ENCODE measurements at regions not wholly inside any gene's neighbourhood (a gene's known extent, or its start where the extent isn't known, plus 50 kb on each side); places are given as distances from the start of the nearest gene placed in this dataset.
"Not testable (repeated sequence)": the region's sequence is repeated elsewhere in the genome, so short reads cannot be mapped to it uniquely, and the experiment has no call there.

DNA sequence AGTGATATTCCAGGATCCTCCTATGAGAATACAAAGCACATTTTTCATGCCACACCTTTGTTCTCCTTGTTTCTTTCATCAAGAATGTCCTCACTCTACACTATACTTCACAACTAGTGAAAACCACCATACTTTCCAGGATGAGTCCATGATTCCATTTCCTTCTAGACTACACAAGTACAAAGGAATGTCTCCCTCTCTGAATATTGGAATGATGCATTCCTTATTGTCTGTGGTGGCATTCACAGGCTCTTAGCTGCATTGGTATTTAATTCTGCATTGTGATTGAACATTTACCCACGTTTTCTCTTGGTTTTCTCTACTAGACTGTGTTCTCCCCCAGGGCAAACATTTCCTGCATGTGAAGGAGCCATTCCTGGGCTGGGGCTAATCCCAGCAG is 217.5 kb downstream of the RAP2B start:
- Histone ChIP-seq H3K9me3 (ENCODE audit: insufficient read depth, low read depth, low read length) (no peaks in the 10 kb centered on the region), H3K4me3 (ENCODE audit: low read length) (no peak overlapping the region), H3K27me3 (ENCODE audit: insufficient read depth, low read length) (no peaks in the 10 kb centered on the region), H3K4me1 (ENCODE audit: insufficient read depth, low read length) (no peaks in the 10 kb centered on the region), H3K36me3 (ENCODE audit: insufficient read depth, low read length) (no peaks in the 10 kb centered on the region), H3K9ac (ENCODE audit: low read depth, low read length) (no peak overlapping the region), H3K27ac (ENCODE audit: low read depth, low read length) (no peak overlapping the region)
- 82% methylated on average over 1 of the region's 1 CpG for WGBS

DNA sequence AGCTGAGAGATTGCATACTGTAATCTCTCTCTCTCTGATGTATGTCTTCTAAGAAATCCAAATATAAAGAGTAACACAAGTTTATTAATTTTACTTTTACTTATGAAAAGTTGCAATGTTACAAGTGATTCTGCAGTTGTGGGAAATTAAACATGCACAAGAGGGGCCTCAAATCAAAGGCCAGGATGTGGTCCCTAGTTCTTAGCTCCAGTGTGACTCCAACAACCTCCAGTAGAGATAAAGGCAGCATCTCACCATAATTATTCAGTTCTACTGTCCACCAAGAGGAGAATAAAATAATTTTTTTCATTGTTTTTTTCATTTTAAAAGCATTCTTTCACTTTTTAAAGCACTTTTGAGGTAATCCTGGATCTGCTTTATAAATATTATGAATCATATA is 223.3 kb downstream of the RAP2B start:
- Histone ChIP-seq H3K4me1 (ENCODE audit: insufficient read depth, low read length) (no peaks in the 10 kb centered on the region), H3K27ac (ENCODE audit: low read depth, low read length) (no peak overlapping the region), H3K9me3 (ENCODE audit: insufficient read depth, low read depth, low read length) (no peaks in the 10 kb centered on the region), H3K36me3 (ENCODE audit: insufficient read depth, low read length) (no peaks in the 10 kb centered on the region), H3K4me3 (ENCODE audit: low read length) (no peak overlapping the region), H3K9ac (ENCODE audit: low read depth, low read length) (no peak overlapping the region), H3K27me3 (ENCODE audit: insufficient read depth, low read length) (no peaks in the 10 kb centered on the region)

DNA sequence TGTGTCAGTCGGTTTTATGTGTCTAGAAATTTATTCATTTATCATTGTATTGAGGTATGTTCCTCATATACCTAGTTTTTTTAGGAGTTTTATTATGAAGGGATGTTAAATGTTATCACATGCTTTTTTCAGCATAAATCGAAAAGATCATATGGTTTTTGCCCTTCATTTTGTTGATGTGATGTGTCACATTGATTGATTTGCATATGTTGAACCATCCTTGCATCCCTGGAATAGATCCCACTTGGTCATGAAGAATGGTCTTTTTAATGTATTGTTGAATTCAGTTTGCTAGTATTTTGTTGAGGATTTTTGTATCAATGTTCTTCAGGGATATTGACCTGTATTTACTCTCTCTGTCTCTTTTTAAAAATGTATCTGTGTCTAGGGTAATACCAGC is 230.3 kb downstream of the RAP2B start:
- H3K27me3 ChIP-seq (ENCODE audit: insufficient read depth, low read length) = no peaks in the 10 kb centered on the region
- peaks cover 2% of the 10 kb centered on the region; the same call in 1 of the 2 replicates for H3K4me1 ChIP-seq (ENCODE audit: insufficient read depth, low read length)
- H3K9ac ChIP-seq (ENCODE audit: low read depth, low read length) = no peak overlapping the region
- no peak overlapping the region for H3K27ac ChIP-seq (ENCODE audit: low read depth, low read length)
- peaks cover 10% of the 10 kb centered on the region; the same call in 1 of the 2 replicates for H3K9me3 ChIP-seq (ENCODE audit: insufficient read depth, low read depth, low read length)
- H3K4me3 ChIP-seq (ENCODE audit: low read length) = no peak overlapping the region
- H3K36me3 ChIP-seq (ENCODE audit: insufficient read depth, low read length) = no peaks in the 10 kb centered on the region
- WGBS = 98% methylated on average over 2 of the region's 2 CpGs

DNA sequence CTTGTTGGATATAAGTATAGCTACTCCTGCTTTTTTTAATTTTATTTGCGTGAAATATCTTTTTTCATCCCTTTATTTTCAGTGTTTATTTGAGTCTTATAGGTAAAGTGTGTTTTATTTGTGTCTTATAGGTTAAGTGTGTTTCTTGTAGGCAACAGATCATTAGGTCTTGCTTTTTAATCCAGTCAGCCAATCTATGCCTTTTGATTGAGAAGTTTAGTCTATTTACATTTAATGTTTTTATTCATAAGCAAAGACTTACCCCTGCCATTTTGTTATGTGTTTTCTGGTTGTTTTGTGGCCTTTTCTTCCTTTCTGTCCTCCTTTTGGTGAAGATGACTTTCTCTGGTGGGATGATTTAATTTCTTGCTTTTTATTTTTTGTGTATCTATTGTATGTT is 232.0 kb downstream of the RAP2B start:
- Histone ChIP-seq H3K27me3 (ENCODE audit: insufficient read depth, low read length) (no peaks in the 10 kb centered on the region), H3K4me3 (ENCODE audit: low read length) (no peak overlapping the region), H3K4me1 (ENCODE audit: insufficient read depth, low read length) (peaks cover 4% of the 10 kb centered on the region; the same call in 1 of the 2 replicates), H3K9ac (ENCODE audit: low read depth, low read length) (no peak overlapping the region), H3K27ac (ENCODE audit: low read depth, low read length) (no peak overlapping the region), H3K36me3 (ENCODE audit: insufficient read depth, low read length) (no peaks in the 10 kb centered on the region), H3K9me3 (ENCODE audit: insufficient read depth, low read depth, low read length) (peaks cover 10% of the 10 kb centered on the region; the same call in 1 of the 2 replicates)
- WGBS = no CpG with 5 or more reads among the region's 1 CpG

DNA sequence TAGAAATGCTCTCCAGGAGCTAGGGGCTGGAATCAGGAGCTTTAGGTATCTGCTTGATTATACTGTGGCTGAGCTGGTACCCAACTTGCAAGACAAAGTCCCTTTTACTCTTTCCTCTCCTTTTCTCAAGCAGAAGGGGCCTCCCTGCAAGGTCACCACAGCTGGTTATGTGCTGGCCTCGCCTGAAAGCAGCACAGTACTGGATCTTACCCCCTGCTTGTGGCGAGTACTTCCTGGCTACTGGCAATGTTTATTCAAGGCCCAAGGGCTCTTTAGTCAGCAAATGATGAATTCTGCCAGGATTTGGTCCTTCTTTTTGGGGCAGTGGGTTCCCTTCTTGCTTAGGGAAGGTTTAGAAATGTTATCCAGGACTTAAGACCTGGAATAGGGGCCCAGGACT is 234.6 kb downstream of the RAP2B start:
- peaks cover 4% of the 10 kb centered on the region; the same call in 1 of the 2 replicates for H3K4me1 ChIP-seq (ENCODE audit: insufficient read depth, low read length)
- no peak overlapping the region for H3K27ac ChIP-seq (ENCODE audit: low read depth, low read length)
- whole genome bisulfite sequencing = 91% methylated on average over 2 of the region's 2 CpGs
- H3K9ac ChIP-seq (ENCODE audit: low read depth, low read length) = no peak overlapping the region
- no peaks in the 10 kb centered on the region for H3K36me3 ChIP-seq (ENCODE audit: insufficient read depth, low read length)
- H3K4me3 ChIP-seq (ENCODE audit: low read length) = no peak overlapping the region
- H3K9me3 ChIP-seq (ENCODE audit: insufficient read depth, low read depth, low read length) = peaks cover 10% of the 10 kb centered on the region; the same call in 1 of the 2 replicates
- H3K27me3 ChIP-seq (ENCODE audit: insufficient read depth, low read length) = no peaks in the 10 kb centered on the region

DNA sequence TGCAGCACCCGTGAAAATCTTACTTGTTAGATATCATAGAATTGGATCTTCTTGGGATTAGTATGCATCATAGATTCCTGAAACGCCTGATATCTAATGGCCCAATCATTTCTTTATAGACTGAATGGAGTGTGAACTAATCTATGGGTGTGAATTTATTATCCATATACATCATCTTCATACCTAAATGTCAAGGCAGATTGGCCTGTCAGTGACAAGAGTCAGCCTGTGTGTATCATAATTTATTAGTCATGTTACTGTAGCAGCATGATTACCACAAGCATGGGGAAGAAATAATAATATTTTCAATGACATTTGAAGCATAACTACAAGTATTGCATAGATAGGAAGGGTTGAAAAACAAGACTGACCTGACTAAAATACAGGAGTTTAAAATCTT is 235.8 kb downstream of the RAP2B start:
- Histone ChIP-seq H3K4me1 (ENCODE audit: insufficient read depth, low read length) (peaks cover 4% of the 10 kb centered on the region; the same call in 1 of the 2 replicates), H3K27ac (ENCODE audit: low read depth, low read length) (no peak overlapping the region), H3K9ac (ENCODE audit: low read depth, low read length) (no peak overlapping the region), H3K36me3 (ENCODE audit: insufficient read depth, low read length) (no peaks in the 10 kb centered on the region), H3K9me3 (ENCODE audit: insufficient read depth, low read depth, low read length) (peaks cover 10% of the 10 kb centered on the region; the same call in 1 of the 2 replicates), H3K27me3 (ENCODE audit: insufficient read depth, low read length) (no peaks in the 10 kb centered on the region), H3K4me3 (ENCODE audit: low read length) (no peak overlapping the region)
- 50% methylated on average over 2 of the region's 2 CpGs for WGBS

DNA sequence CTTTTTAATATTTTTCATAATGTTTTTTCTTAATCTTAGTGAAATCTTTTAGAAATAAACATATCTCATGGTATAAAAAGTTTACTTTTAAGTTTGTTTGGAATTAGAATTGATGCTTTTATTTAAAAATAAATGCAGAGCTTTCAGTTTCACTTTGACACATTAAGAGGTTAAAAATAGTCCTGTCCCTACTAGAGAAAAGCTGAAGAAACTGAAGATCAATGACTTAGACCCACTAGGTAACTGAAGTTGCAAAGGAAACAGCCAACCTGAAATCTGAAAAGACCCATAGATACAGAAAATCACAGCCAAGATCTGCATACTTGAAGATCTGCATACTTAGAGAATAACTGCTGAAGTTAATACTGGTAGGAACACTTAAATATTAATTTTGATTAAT is 237.6 kb downstream of the RAP2B start:
- peaks cover 2% of the 10 kb centered on the region; the same call in 1 of the 2 replicates for H3K9me3 ChIP-seq (ENCODE audit: insufficient read depth, low read depth, low read length)
- H3K36me3 ChIP-seq (ENCODE audit: insufficient read depth, low read length) = no peaks in the 10 kb centered on the region
- no peaks in the 10 kb centered on the region for H3K27me3 ChIP-seq (ENCODE audit: insufficient read depth, low read length)
- no peak overlapping the region for H3K27ac ChIP-seq (ENCODE audit: low read depth, low read length)
- no peak overlapping the region for H3K9ac ChIP-seq (ENCODE audit: low read depth, low read length)
- peaks cover 4% of the 10 kb centered on the region; the same call in 1 of the 2 replicates for H3K4me1 ChIP-seq (ENCODE audit: insufficient read depth, low read length)
- no peak overlapping the region for H3K4me3 ChIP-seq (ENCODE audit: low read length)

DNA sequence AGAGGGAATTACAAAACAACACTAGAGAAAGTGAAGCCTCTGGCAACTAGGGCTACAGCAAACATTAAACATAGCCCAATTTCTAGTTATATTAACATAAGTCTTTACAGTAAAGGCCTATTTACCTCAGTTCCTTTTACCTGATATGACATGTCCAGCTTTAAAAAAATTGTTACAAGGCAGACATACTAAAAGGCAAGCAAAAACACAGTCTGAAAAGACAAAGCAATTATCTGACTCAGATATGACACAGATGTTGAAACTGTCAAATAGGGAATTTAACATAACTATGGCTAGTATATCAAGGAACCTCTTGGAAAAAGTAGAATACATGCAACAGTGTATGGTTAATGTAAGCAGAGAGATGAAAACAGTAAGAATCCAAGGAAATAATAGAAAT is 238.6 kb downstream of the RAP2B start:
- H3K4me3 ChIP-seq (ENCODE audit: low read length) = no peak overlapping the region
- peaks cover 4% of the 10 kb centered on the region; the same call in 1 of the 2 replicates for H3K4me1 ChIP-seq (ENCODE audit: insufficient read depth, low read length)
- no peak overlapping the region for H3K9ac ChIP-seq (ENCODE audit: low read depth, low read length)
- H3K36me3 ChIP-seq (ENCODE audit: insufficient read depth, low read length) = no peaks in the 10 kb centered on the region
- H3K27me3 ChIP-seq (ENCODE audit: insufficient read depth, low read length) = no peaks in the 10 kb centered on the region
- no peaks in the 10 kb centered on the region for H3K9me3 ChIP-seq (ENCODE audit: insufficient read depth, low read depth, low read length)
- H3K27ac ChIP-seq (ENCODE audit: low read depth, low read length) = no peak overlapping the region

DNA sequence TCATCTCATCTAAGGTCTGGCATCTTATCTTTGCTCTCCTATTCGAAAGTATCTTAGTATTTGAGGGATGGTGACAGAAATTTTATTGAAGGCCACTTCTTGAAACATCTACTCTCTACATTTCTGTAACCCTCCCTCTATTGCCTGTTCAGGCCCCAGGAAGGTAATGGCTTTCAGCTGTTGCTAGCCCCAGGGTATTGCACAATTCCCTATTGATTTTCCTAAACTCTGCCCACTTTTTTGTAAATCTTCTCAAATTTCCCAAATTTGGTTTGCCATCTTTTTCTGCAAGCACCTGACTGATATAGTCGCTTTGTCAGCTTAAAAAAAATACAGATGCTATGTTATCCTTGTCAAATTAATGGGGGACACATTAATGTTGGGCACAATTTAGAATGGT is 242.1 kb downstream of the RAP2B start:
- 83% methylated on average over 1 of the region's 2 CpGs for WGBS
- no peaks in the 10 kb centered on the region for H3K27me3 ChIP-seq (ENCODE audit: insufficient read depth, low read length)

DNA sequence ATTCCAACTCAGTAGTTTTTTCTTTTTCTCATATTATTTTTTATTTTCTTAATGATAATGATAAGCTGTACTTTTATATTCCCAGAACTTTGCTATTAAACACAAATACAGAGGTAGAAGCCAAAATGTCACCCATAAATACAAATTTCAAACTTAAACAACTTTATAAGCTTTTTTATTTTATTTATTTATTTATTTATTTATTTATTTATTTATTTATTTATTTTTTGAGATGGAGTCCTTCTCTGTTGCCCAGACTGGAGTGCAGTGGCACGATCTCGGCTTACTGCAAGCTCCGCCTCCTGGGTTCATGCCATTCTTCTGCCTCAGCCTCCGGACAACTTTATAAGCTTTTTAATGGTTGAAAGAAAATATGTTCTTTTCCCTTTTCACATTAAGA is 243.3 kb downstream of the RAP2B start:
- H3K4me1 ChIP-seq (ENCODE audit: insufficient read depth, low read length); H3K27ac ChIP-seq (ENCODE audit: low read depth, low read length); H3K9ac ChIP-seq (ENCODE audit: low read depth, low read length); H3K36me3 ChIP-seq (ENCODE audit: insufficient read depth, low read length); H3K9me3 ChIP-seq (ENCODE audit: insufficient read depth, low read depth, low read length); H3K27me3 ChIP-seq (ENCODE audit: insufficient read depth, low read length); H3K4me3 ChIP-seq (ENCODE audit: low read length): not testable (repeated sequence)
- WGBS = 91% methylated on average over 3 of the region's 4 CpGs

More for the DNA sequence above, 242.1 kb downstream of the RAP2B start:
- Histone ChIP-seq H3K4me3 (ENCODE audit: low read length) (no peak overlapping the region), H3K4me1 (ENCODE audit: insufficient read depth, low read length) (peaks cover 4% of the 10 kb centered on the region; the same call in 1 of the 2 replicates), H3K9me3 (ENCODE audit: insufficient read depth, low read depth, low read length) (no peaks in the 10 kb centered on the region), H3K9ac (ENCODE audit: low read depth, low read length) (no peak overlapping the region), H3K27ac (ENCODE audit: low read depth, low read length) (no peak overlapping the region), H3K36me3 (ENCODE audit: insufficient read depth, low read length) (no peaks in the 10 kb centered on the region)

DNA sequence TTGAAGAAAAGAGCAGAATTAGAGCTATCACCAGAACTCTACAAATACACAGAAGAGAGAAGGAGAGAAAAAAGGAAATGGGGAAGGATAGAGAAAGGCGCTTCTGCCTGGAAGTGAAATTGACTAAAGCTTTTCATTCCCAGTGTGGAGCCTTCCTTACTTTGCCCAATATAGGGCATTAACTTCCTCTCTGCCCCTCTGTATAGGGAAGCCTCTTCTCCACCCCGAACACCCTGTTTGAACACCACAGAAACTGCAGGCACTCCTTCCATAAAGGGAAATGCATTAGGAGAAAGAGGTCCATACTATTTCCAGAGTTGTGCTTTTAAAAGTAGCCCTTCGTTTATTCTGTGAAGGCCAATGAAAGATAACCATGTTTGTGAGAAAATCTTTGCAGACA is 248.5 kb downstream of the RAP2B start:
- H3K27me3 ChIP-seq (ENCODE audit: insufficient read depth, low read length) = no peaks in the 10 kb centered on the region
- H3K4me3 ChIP-seq (ENCODE audit: low read length) = no peak overlapping the region
- no peak overlapping the region for H3K27ac ChIP-seq (ENCODE audit: low read depth, low read length)
- no peaks in the 10 kb centered on the region for H3K9me3 ChIP-seq (ENCODE audit: insufficient read depth, low read depth, low read length)
- H3K4me1 ChIP-seq (ENCODE audit: insufficient read depth, low read length) = peaks cover 4% of the 10 kb centered on the region; the same call in 1 of the 2 replicates
- no peak overlapping the region for H3K9ac ChIP-seq (ENCODE audit: low read depth, low read length)
- no peaks in the 10 kb centered on the region for H3K36me3 ChIP-seq (ENCODE audit: insufficient read depth, low read length)
- 93% methylated on average over 2 of the region's 3 CpGs for WGBS

DNA sequence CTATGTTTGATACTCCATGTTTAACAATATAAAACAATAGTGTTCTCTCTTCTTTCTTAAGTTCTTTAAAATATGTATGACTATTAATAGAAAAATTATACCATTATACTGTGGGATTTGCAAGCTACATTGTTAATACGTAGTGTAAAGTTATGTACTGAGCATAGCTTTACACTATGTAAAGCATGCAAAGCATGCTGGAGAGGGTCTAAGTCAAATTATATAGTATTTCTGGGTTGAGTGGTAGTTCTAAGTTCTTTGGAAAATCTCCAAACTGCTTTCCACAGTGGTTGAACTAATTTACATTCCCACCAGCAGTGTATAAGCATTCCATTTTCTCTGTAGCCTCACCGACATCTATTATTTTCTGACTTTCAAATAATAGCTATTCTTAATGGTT is 253.0 kb downstream of the RAP2B start:
- no peaks in the 10 kb centered on the region for H3K9me3 ChIP-seq (ENCODE audit: insufficient read depth, low read depth, low read length)
- 94% methylated on average over 1 of the region's 2 CpGs for WGBS
- H3K4me3 ChIP-seq (ENCODE audit: low read length) = no peak overlapping the region
- H3K36me3 ChIP-seq (ENCODE audit: insufficient read depth, low read length) = no peaks in the 10 kb centered on the region
- no peak overlapping the region for H3K9ac ChIP-seq (ENCODE audit: low read depth, low read length)
- H3K27me3 ChIP-seq (ENCODE audit: insufficient read depth, low read length) = no peaks in the 10 kb centered on the region
- H3K27ac ChIP-seq (ENCODE audit: low read depth, low read length) = no peak overlapping the region
- H3K4me1 ChIP-seq (ENCODE audit: insufficient read depth, low read length) = no peaks in the 10 kb centered on the region

Data from HUES64 (cell line).